ENCODE measurements at regions not wholly inside any gene's neighbourhood (a gene's known extent, or its start where the extent isn't known, plus 50 kb on each side); places are given as distances from the start of the nearest gene placed in this dataset.

DNA sequence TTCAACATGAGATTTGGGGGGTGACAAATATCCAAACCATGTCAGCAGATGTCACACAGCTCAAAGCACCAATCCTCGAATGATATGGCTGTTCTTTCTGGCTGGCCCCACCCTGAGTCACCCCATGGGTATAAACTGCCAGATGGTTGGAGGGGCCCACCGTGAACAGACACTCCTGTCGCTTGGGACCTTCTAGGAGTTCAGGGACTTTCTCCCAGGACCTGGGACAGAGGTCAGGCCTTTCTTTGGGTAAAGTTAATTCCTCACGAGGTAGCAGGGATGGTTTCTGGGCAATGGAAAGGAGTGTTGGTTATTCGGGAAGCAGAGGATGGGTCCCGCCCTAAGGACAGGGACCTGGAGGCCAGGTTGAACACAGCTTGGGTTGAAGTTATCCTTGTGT, 262.0 kb downstream of the ACTR3B start:
- no peak for TF ChIP-seq NFE2L2 (IDR thresholded peaks at IDR 0.05; ENCODE audit: low read depth, low read length)
- no peak for TF ChIP-seq MAZ (IDR thresholded peaks at IDR 0.05; ENCODE audit: borderline replicate concordance, low read depth, low read length)
- no peak for TF ChIP-seq SMC3 (IDR thresholded peaks at IDR 0.05; ENCODE audit: low read depth, low read length)
- no peak for TF ChIP-seq CTCF (conservative IDR thresholded peaks at IDR 0.05; ENCODE audit: low read depth, low read length)
- TF ChIP-seq ELK1 (IDR thresholded peaks at IDR 0.05; ENCODE audit: borderline replicate concordance, low read depth, low read length): no peak
- TF ChIP-seq RAD21 (IDR thresholded peaks at IDR 0.05; ENCODE audit: low read length): no peak
- no peak for TF ChIP-seq BHLHE40 (IDR thresholded peaks at IDR 0.05; ENCODE audit: low read depth, low read length)
- TF ChIP-seq RCOR1 (IDR thresholded peaks at IDR 0.05; ENCODE audit: insufficient replicate concordance, low read length): no peak
- TF ChIP-seq CEBPB (IDR thresholded peaks at IDR 0.05; ENCODE audit: low read depth, low read length): no peak
- no peak for TF ChIP-seq MXI1 (IDR thresholded peaks at IDR 0.05; ENCODE audit: borderline replicate concordance, low read depth, low read length)
